ENCODE measurements at regions not wholly inside any gene's neighbourhood (a gene's known extent, or its start where the extent isn't known, plus 50 kb on each side); places are given as distances from the start of the nearest gene placed in this dataset.

DNA sequence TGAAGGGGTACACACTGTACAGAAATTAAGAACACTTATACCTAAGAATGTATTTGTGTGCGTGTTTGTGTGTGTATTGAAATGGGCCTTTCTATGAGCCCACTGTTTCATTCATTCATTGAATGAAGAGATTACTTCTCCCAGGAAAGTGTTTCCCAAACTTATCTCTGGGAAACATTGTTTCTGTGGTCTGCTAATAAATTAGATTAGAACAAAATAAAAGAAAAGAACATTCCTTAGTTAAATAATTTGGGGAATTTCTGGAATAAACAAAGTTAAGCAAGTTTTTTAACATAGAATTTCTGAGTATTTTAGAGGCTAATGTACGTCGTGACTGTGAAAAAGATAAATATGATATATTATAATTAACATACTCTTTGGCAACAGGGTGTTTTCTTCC, 402.4 kb upstream of the CDH11 start:
- no peak for FAIRE-seq
- CTCF ChIA-PET (ENCODE audit: low intra/inter-chr PET ratio, low total read pairs) = no interaction called here

More for the DNA sequence above, 402.4 kb upstream of the CDH11 start:
- Histone ChIP-seq H3K36me3 (replicated peaks in 1 of 2; ENCODE audit: control insufficient read depth in 1 of 2, insufficient read depth in 2 of 2, low read length in 2 of 2) (no peaks in the 10 kb centered on the region), H2AFZ (ENCODE audit: low read length) (no peak overlapping the region), H3K9ac (ENCODE audit: insufficient read depth, low read depth, low read length) (no peak overlapping the region), H3K27ac (ENCODE audit: extremely low read length, insufficient read depth, low read length) (no peak overlapping the region), H3K4me2 (ENCODE audit: low read depth, low read length) (no peak overlapping the region), H3K4me3 (replicated peaks in 1 of 3; ENCODE audit: insufficient read depth in 1 of 3, low read depth in 2 of 3, low read length in 3 of 3) (no peak overlapping the region), H3K4me1 (ENCODE audit: insufficient read depth, low read length) (peaks cover 9% of the 10 kb centered on the region; the same call in 1 of the 2 replicates), H3K79me2 (ENCODE audit: insufficient read depth, low read length) (no peaks in the 10 kb centered on the region), H3K27me3 (ENCODE audit: control insufficient read depth in 1 of 2, insufficient read depth in 2 of 2, low read length in 2 of 2) (peaks cover 0 to 7% of the 10 kb centered on the region in 2 experiments; a peak in 2 of 5 replicates), H3K9me3 (ENCODE audit: low read length) (peaks cover 11% of the 10 kb centered on the region; the same call in 1 of the 2 replicates), H4K20me1 (ENCODE audit: insufficient read depth, low read length) (no peaks in the 10 kb centered on the region)
- WGBS (ENCODE audit: low lambda C conversion rate) = 31% methylated on average over 3 of the region's 3 CpGs
- no peak for DNase-seq (ENCODE audit: low spot score)
- no peak for TF ChIP-seq FOXK1 (CRISPR knock-in tag; IDR thresholded peaks at IDR 0.05; ENCODE audit: borderline replicate concordance, low read depth)
- TF ChIP-seq, protein P1, sequence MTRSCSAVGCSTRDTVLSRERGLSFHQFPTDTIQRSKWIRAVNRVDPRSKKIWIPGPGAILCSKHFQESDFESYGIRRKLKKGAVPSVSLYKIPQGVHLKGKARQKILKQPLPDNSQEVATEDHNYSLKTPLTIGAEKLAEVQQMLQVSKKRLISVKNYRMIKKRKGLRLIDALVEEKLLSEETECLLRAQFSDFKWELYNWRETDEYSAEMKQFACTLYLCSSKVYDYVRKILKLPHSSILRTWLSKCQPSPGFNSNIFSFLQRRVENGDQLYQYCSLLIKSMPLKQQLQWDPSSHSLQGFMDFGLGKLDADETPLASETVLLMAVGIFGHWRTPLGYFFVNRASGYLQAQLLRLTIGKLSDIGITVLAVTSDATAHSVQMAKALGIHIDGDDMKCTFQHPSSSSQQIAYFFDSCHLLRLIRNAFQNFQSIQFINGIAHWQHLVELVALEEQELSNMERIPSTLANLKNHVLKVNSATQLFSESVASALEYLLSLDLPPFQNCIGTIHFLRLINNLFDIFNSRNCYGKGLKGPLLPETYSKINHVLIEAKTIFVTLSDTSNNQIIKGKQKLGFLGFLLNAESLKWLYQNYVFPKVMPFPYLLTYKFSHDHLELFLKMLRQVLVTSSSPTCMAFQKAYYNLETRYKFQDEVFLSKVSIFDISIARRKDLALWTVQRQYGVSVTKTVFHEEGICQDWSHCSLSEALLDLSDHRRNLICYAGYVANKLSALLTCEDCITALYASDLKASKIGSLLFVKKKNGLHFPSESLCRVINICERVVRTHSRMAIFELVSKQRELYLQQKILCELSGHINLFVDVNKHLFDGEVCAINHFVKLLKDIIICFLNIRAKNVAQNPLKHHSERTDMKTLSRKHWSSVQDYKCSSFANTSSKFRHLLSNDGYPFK (CRISPR knock-in tag; IDR thresholded peaks at IDR 0.05; ENCODE audit: borderline replicate concordance) = no peak
- TF ChIP-seq ZNF567 (CRISPR knock-in tag; IDR thresholded peaks at IDR 0.05; ENCODE audit: borderline replicate concordance) = no peak
- no peak for TF ChIP-seq SMYD3 (CRISPR knock-in tag; IDR thresholded peaks at IDR 0.05)
- TF ChIP-seq, protein P2, sequence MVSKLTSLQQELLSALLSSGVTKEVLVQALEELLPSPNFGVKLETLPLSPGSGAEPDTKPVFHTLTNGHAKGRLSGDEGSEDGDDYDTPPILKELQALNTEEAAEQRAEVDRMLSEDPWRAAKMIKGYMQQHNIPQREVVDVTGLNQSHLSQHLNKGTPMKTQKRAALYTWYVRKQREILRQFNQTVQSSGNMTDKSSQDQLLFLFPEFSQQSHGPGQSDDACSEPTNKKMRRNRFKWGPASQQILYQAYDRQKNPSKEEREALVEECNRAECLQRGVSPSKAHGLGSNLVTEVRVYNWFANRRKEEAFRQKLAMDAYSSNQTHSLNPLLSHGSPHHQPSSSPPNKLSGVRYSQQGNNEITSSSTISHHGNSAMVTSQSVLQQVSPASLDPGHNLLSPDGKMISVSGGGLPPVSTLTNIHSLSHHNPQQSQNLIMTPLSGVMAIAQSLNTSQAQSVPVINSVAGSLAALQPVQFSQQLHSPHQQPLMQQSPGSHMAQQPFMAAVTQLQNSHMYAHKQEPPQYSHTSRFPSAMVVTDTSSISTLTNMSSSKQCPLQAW (CRISPR knock-in tag; IDR thresholded peaks at IDR 0.05) = no peak
- intact Hi-C loops (cut with micrococcal nuclease; ENCODE audit: unreplicated experiment) (no loop called here), in situ Hi-C loops (cut with HindIII; ENCODE audit: extremely low pct_ligation_motif_present, low pct_unique_long_range_greater_than_20kb) (no loop called here)
- no TSS peak for BruUV-seq (replicated peaks)
- ATAC-seq = no peak
- POLR2A ChIA-PET = no interaction called here
